Endothelial cell of umbilical vein (primary cell): ENCODE measurements at regions not wholly inside any gene's neighbourhood (a gene's known extent, or its start where the extent isn't known, plus 50 kb on each side); places are given as distances from the start of the nearest gene placed in this dataset.

Experiments used
- BruUV-seq: library from RNA; stranded (reverse); fragments of 400-500 nt; replicated peaks from 2 replicates; lab custom pipeline; 2021; lab: Mats Ljungman, UMichigan
- CTCF ChIA-PET: fragments of 300-600, 350-600 bp; sonication (Branson Sonifier 250); formaldehyde crosslinking; loops from one replicate; lab custom pipeline; 2021; ENCODE audit warnings: antibody characterized with exemption, inconsistent platforms; lab: Charles Lee
- POLR2A ChIA-PET: fragments of 300-600, 350-600 bp; sonication (Branson Sonifier 250); formaldehyde crosslinking; loops from one replicate; lab custom pipeline; 2021; ENCODE audit warnings: antibody characterized with exemption, inconsistent platforms; lab: Charles Lee
- DNase-seq: peaks from one replicate; pipeline ENCODE4 v3.0.0-alpha.2; 2011; ENCODE audit warnings: low read depth, low spot score
- FAIRE-seq: peaks from 2 replicates; lab custom pipeline; 2011; peaks lifted over from hg19 to GRCh38; lab: Jason Lieb, UNC
- H2AFZ ChIP-seq: 2 replicates; pipeline ENCODE4 v1.6.0; 2012; ENCODE audit warnings: low read depth, low read length, control low read depth, inconsistent platforms
- H3K27ac ChIP-seq: 2 replicates; pipeline ENCODE4 v1.5.1; 2011; ENCODE audit warnings: low read depth, mild to moderate bottlenecking, control low read depth, low read length, moderate library complexity; ENCODE audit not compliant: insufficient read depth
- H3K27me3 ChIP-seq, 2 experiments: 2 replicates each; pipeline versions ENCODE4 v1.6.0 to v1.6.1; 2011; ENCODE audit warnings: low read length in 2 of 2, mixed read lengths in 1 of 2; ENCODE audit not compliant: control insufficient read depth in 2 of 2, insufficient read depth in 2 of 2
- H3K36me3 ChIP-seq, 2 experiments: 2 replicates in 1 of 2; 3 replicates in 1 of 2; pipeline ENCODE4 v1.5.1; 2011; ENCODE audit warnings: low read length in 2 of 2, mild to moderate bottlenecking in 1 of 2, moderate library complexity in 1 of 2; ENCODE audit not compliant: control insufficient read depth in 2 of 2, insufficient read depth in 2 of 2; ENCODE audit errors: extremely low read depth in 1 of 2
- H3K4me1 ChIP-seq: 3 replicates; pipeline ENCODE4 v1.5.1; 2011; ENCODE audit warnings: mild to moderate bottlenecking, low read length; ENCODE audit not compliant: control insufficient read depth, insufficient read depth; ENCODE audit errors: extremely low read depth
- H3K4me2 ChIP-seq: 2 replicates; pipeline ENCODE4 v1.6.1; 2011; ENCODE audit warnings: low read length, control low read depth, mixed read lengths; ENCODE audit not compliant: insufficient read depth
- H3K4me3 ChIP-seq, 3 experiments: fragments of 200-600 bp in 1 of 3; sonication (generic), shearing (Covaris generic) in 1 of 3; replicated peaks in 1 of 3; 2 replicates each; pipeline ENCODE4 v1.5.1; 2011 to 2016; ENCODE audit warnings: control low read depth in 3 of 3, low read length in 3 of 3, mild to moderate bottlenecking in 2 of 3, inconsistent platforms in 1 of 3, low read depth in 1 of 3, moderate library complexity in 1 of 3; ENCODE audit not compliant: insufficient read depth in 1 of 3
- H3K79me2 ChIP-seq: 2 replicates; pipeline ENCODE4 v1.6.0; 2012; ENCODE audit warnings: low read length, inconsistent platforms; ENCODE audit not compliant: control insufficient read depth, insufficient read depth
- H3K9ac ChIP-seq: replicated peaks from 2 replicates; pipeline ENCODE3; 2011; ENCODE audit warnings: low read length, control low read depth; ENCODE audit not compliant: insufficient read depth; ENCODE audit errors: extremely low read depth
- H3K9me1 ChIP-seq: replicated peaks from 3 replicates; pipeline ENCODE4 v1.6.0; 2011; ENCODE audit warnings: mild to moderate bottlenecking, low read length; ENCODE audit not compliant: control insufficient read depth, insufficient read depth; ENCODE audit errors: extremely low read depth
- H3K9me3 ChIP-seq: replicated peaks from 2 replicates; pipeline ENCODE4 v1.5.1; 2012; ENCODE audit warnings: low read length, inconsistent platforms; ENCODE audit not compliant: control insufficient read depth, insufficient read depth
- H4K20me1 ChIP-seq: replicated peaks from 2 replicates; pipeline ENCODE3; 2011; ENCODE audit warnings: mild to moderate bottlenecking, low read length; ENCODE audit not compliant: control insufficient read depth, insufficient read depth; ENCODE audit errors: extremely low read depth
- CTCF ChIP-seq, 2 donors: IDR thresholded peaks; 1 replicate in 1 of 2; 2 replicates in 1 of 2; pipeline ENCODE4 v1.5.1; 2011; ENCODE audit warnings: low read length in 2 of 2, mild to moderate bottlenecking in 2 of 2, moderate library complexity in 2 of 2, control low read depth in 1 of 2, inconsistent platforms in 1 of 2, low read depth in 1 of 2; ENCODE audit not compliant: insufficient read depth in 1 of 2; ENCODE audit errors: extremely low read depth in 1 of 2
- EZH2 ChIP-seq: IDR thresholded peaks from 2 replicates; pipeline ENCODE4 v1.6.1; 2012; ENCODE audit warnings: borderline replicate concordance, low read depth, mild to moderate bottlenecking, moderate library complexity, low read length, inconsistent platforms; ENCODE audit not compliant: severe bottlenecking
- FOS ChIP-seq: IDR thresholded peaks from 2 replicates; pipeline ENCODE4 v1.6.1; 2011; ENCODE audit warnings: mild to moderate bottlenecking, low read length, moderate library complexity, borderline replicate concordance; ENCODE audit not compliant: insufficient read depth
- GATA2 ChIP-seq: IDR thresholded peaks from 2 replicates; pipeline ENCODE4 v1.7.0; 2011; ENCODE audit warnings: low read depth, mild to moderate bottlenecking, moderate library complexity, mixed read lengths, low read length; ENCODE audit not compliant: insufficient read length, insufficient read depth
- JUN ChIP-seq: IDR thresholded peaks from 2 replicates; pipeline ENCODE4 v1.6.1; 2011; ENCODE audit warnings: borderline replicate concordance, low read depth; ENCODE audit not compliant: insufficient read length, insufficient read depth
- MAX ChIP-seq: IDR thresholded peaks from 2 replicates; pipeline ENCODE4 v1.6.1; 2011; ENCODE audit not compliant: insufficient read depth, insufficient read length
- MYC ChIP-seq: IDR thresholded peaks from one replicate; pipeline ENCODE4 v1.6.1; 2011; ENCODE audit warnings: mild to moderate bottlenecking, low read depth, low read length
- POLR2A ChIP-seq: IDR thresholded peaks from 2 replicates; pipeline ENCODE4 v1.6.1; 2012; ENCODE audit warnings: low read depth, mild to moderate bottlenecking, control low read depth, low read length
- POLR2AphosphoS5 ChIP-seq: IDR thresholded peaks from 2 replicates; pipeline ENCODE4 v1.6.1; 2012; ENCODE audit warnings: low read depth, mild to moderate bottlenecking, control low read depth, low read length, moderate library complexity; ENCODE audit not compliant: insufficient read depth
- dilution Hi-C: fragments of 300-500 bp; cut with MboI; formaldehyde crosslinking; loops from one replicate; pipeline ENCODE4 v1.15.0; 2019; ENCODE audit warnings: low sequenced_read_pairs; ENCODE audit not compliant: extremely low pct_ligation_motif_present
- intact Hi-C: fragments of 100-400 bp; cut with micrococcal nuclease; formaldehyde crosslinking; loops from one replicate; pipeline ENCODE4 v1.10.0; 2022

GRCh38 chr3:145972851-145973250, 188.1 kb downstream of the PLOD2 start:
- no peak for FAIRE-seq

GRCh38 chr3:145981056-145981455, 179.9 kb downstream of the PLOD2 start:
- BruUV-seq: no TSS peak
- Histone ChIP-seq H3K36me3 (no peaks in the 10 kb centered on the region), H4K20me1 (no peaks in the 10 kb centered on the region), H3K9me1 (no peaks in the 10 kb centered on the region), H3K27ac (no peak overlapping the region), H3K79me2 (no peaks in the 10 kb centered on the region), H3K4me1 (no peaks in the 10 kb centered on the region), H3K9me3 (no peaks in the 10 kb centered on the region), H3K4me2 (no peak overlapping the region), H3K4me3 (no peak overlapping the region), H3K9ac (no peak overlapping the region), H3K27me3 (no peaks in the 10 kb centered on the region), H2AFZ (no peak overlapping the region)
- intact Hi-C loops: no loop called here
- dilution Hi-C loops: no loop called here
- TF ChIP-seq GATA2 (no peak), MAX (no peak), FOS (no peak), POLR2AphosphoS5 (no peak), JUN (no peak), CTCF (IDR thresholded peaks at IDR 0.05; ENCODE audit: extremely low read depth in 1 of 2, insufficient read depth in 1 of 2, low read depth in 1 of 2, low read length in 2 of 2) (no peak), MYC (no peak), POLR2A (no peak), EZH2 (no peak)
- ChIA-PET POLR2A (no interaction called here), CTCF (no interaction called here)
- DNase-seq (no peak), FAIRE-seq (no peak)

More at GRCh38 chr3:145972851-145973250, 188.1 kb downstream of the PLOD2 start:
- Histone ChIP-seq H3K36me3 (no peaks in the 10 kb centered on the region), H4K20me1 (no peaks in the 10 kb centered on the region), H3K79me2 (no peaks in the 10 kb centered on the region), H3K4me1 (no peaks in the 10 kb centered on the region), H3K27ac (no peak overlapping the region), H3K9ac (no peak overlapping the region), H3K27me3 (no peaks in the 10 kb centered on the region), H3K4me3 (no peak overlapping the region), H3K4me2 (no peak overlapping the region), H3K9me1 (no peaks in the 10 kb centered on the region), H2AFZ (no peak overlapping the region), H3K9me3 (no peaks in the 10 kb centered on the region)
- BruUV-seq: no TSS peak
- no peak for DNase-seq
- intact Hi-C loops (no loop called here), dilution Hi-C loops (no loop called here)
- POLR2A ChIA-PET: no interaction called here
- no peak for TF ChIP-seq CTCF (IDR thresholded peaks at IDR 0.05; ENCODE audit: extremely low read depth in 1 of 2, insufficient read depth in 1 of 2, low read depth in 1 of 2, low read length in 2 of 2)
- no peak for TF ChIP-seq FOS
- no peak for TF ChIP-seq MYC
- CTCF ChIA-PET: no interaction called here
